Stimulated activated naive CD8-positive, alpha-beta T cell treated with anti-CD3 and anti-CD28 coated beads, Interleukin-15, Interleukin-2, amounts not matched to agents 100 ng/mL and 50 ng/mL, for 24 hours (primary cell): ENCODE measurements at regions not wholly inside any gene's neighbourhood (a gene's known extent, or its start where the extent isn't known, plus 50 kb on each side); places are given as distances from the start of the nearest gene placed in this dataset.
A peak's percentile ranks its signal among the peaks of the same experiment; 100 is the strongest.

ENCODE experiments used
- H3K27ac Mint-ChIP-seq: one replicate; pipeline ENCODE4 v1.8.0; 2021; ENCODE audit warnings: mild to moderate bottlenecking, mixed read lengths
- H3K27me3 Mint-ChIP-seq: one replicate; pipeline ENCODE4 v1.8.0; 2021; ENCODE audit warnings: mixed read lengths
- H3K36me3 Mint-ChIP-seq: one replicate; pipeline ENCODE4 v1.8.0; 2021; ENCODE audit warnings: low read depth, mixed read lengths
- H3K4me1 Mint-ChIP-seq: one replicate; pipeline ENCODE4 v1.8.0; 2021; ENCODE audit warnings: low read depth, mixed read lengths
- H3K4me3 Mint-ChIP-seq: one replicate; pipeline ENCODE4 v1.8.0; 2021; ENCODE audit warnings: mild to moderate bottlenecking, mixed read lengths
- H3K9me3 Mint-ChIP-seq: one replicate; pipeline ENCODE4 v1.8.0; 2021; ENCODE audit warnings: mixed read lengths

- Mint-ChIP-seq H3K9me3 (peaks cover 4% of the 10 kb centered on the region), H3K36me3 (no peaks in the 10 kb centered on the region), H3K4me3 (no peak overlapping the region), H3K4me1 (no peaks in the 10 kb centered on the region), H3K27ac (no peak overlapping the region), H3K27me3 (no peaks in the 10 kb centered on the region)
Observed at GRCh38 chr4:174438711-174439110, 83.6 kb downstream of the HPGD start.

GRCh38 chr4:174437749-174438148, 84.5 kb downstream of the HPGD start:
- H3K36me3 Mint-ChIP-seq, result no peaks in the 10 kb centered on the region
- no peak overlapping the region for H3K4me3 Mint-ChIP-seq
- H3K9me3 Mint-ChIP-seq, result peaks cover 7% of the 10 kb centered on the region
- no peak overlapping the region for H3K27ac Mint-ChIP-seq
- no peaks in the 10 kb centered on the region for H3K4me1 Mint-ChIP-seq
- H3K27me3 Mint-ChIP-seq, result no peaks in the 10 kb centered on the region

DNA sequence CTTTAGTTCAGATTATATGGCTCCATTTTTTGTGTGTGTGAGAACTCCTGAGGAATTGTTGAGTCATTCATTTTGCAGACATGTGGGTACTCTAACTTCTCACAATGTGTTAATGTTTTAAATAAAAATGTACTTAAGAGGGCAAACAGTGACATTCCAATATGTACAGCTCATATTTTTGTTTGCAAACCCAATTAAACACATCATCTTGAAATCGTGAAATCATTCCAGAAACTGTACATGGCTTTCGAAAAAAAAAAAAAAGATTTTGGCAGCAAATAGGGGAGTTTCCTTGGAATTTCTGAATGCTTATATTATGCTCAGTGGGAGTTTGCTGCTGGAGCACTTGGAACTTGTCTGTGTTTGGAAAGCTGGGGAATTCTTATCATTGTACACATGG, 85.0 kb downstream of the HPGD start:
- Mint-ChIP-seq H3K27ac (no peak overlapping the region), H3K27me3 (no peaks in the 10 kb centered on the region), H3K4me3 (no peak overlapping the region), H3K9me3 (peaks cover 8% of the 10 kb centered on the region), H3K4me1 (no peaks in the 10 kb centered on the region), H3K36me3 (no peaks in the 10 kb centered on the region)

GRCh38 chr4:174436377-174436776, 85.9 kb downstream of the HPGD start:
- no peaks in the 10 kb centered on the region for H3K36me3 Mint-ChIP-seq

DNA sequence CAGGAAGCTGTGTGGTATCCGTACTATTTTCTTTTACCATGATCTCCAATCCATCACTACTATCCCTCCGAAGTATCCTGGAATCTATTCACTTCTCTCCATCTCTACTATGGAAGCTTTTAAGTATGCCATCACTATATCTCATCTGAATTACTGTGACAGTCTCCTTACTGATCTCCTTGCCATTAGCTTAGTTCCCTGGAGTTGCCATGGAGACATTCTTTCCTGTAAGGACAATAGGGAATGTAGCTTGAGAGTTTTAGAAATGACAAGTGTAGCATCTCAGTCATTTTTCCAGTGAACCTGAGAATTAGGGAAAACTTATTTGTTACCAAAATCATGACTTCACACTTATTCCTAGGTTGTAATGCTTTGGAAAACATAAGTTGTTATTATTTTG, 86.3 kb downstream of the HPGD start:
- Mint-ChIP-seq H3K9me3 (peaks cover 8% of the 10 kb centered on the region), H3K4me3 (no peak overlapping the region), H3K27me3 (no peaks in the 10 kb centered on the region), H3K27ac (no peak overlapping the region), H3K36me3 (no peaks in the 10 kb centered on the region), H3K4me1 (no peaks in the 10 kb centered on the region)

More at GRCh38 chr4:174436377-174436776, 85.9 kb downstream of the HPGD start:
- Mint-ChIP-seq H3K27ac (no peak overlapping the region), H3K27me3 (no peaks in the 10 kb centered on the region), H3K4me3 (no peak overlapping the region), H3K9me3 (peaks cover 8% of the 10 kb centered on the region), H3K4me1 (no peaks in the 10 kb centered on the region)

DNA sequence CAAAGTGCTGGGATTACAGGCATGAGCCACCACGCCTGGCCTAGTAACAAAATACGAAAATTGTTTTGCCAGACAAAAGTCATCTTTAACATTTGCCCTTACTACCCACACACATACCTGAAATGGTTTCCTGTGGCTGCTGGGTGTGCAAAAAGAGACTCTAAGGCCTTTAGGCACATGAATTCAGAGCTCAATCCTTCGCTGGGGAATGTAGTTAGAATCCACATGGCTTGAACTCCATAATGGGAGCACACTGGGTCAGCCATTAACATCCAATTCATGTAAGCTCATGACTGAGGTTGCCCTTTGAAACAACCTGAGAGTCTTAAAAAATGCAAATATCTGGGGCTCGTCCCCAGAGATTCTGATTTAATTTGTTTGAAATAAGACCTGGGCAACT, 87.8 kb downstream of the HPGD start:
- H3K36me3 Mint-ChIP-seq, result no peaks in the 10 kb centered on the region
- no peak overlapping the region for H3K27ac Mint-ChIP-seq
- peaks cover 8% of the 10 kb centered on the region for H3K9me3 Mint-ChIP-seq
- H3K4me1 Mint-ChIP-seq, result no peaks in the 10 kb centered on the region
- no peak overlapping the region for H3K4me3 Mint-ChIP-seq
- H3K27me3 Mint-ChIP-seq, result no peaks in the 10 kb centered on the region

- no peaks in the 10 kb centered on the region for H3K36me3 Mint-ChIP-seq
- no peaks in the 10 kb centered on the region for H3K27me3 Mint-ChIP-seq
- no peak overlapping the region for H3K4me3 Mint-ChIP-seq
- H3K9me3 Mint-ChIP-seq, result peaks cover 4% of the 10 kb centered on the region
- H3K4me1 Mint-ChIP-seq, result no peaks in the 10 kb centered on the region
- no peak overlapping the region for H3K27ac Mint-ChIP-seq
Observed at GRCh38 chr4:174430576-174430975, 91.7 kb downstream of the HPGD start.

DNA sequence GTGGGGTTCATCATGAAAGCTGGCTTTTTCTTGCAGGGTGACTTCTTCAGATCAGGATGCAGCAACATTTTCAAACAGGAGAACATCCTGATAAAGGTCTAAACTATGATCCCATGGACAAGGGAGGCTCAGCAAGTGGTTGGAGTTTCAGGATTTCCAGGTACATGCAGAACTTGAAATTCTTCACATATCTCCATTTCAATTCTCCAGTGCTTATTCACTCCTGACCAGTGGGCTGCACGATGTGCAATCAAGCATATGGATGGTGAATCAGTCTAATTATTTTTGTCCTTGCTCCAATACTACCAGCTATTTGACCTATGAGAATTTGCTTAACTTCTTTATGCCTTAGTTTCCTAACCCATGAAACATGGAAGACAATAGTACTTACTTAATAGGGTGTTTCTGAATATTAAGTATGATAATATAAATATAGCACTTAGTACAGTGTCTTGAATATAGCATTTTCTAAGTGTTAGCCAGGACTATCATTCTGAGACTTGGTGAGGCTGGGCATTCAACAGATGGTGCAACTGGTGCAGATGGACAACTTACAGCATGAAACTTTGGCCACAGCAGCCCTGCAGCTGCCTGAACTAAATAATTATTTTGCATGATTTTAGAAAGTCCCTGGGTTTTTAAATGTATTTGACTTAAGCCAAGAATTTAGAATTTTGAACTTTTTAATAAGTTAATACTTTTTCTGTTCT, 92.4 kb downstream of the HPGD start:
- H3K4me3 Mint-ChIP-seq, result no peak overlapping the region
- H3K4me1 Mint-ChIP-seq, result no peaks in the 10 kb centered on the region
- H3K27me3 Mint-ChIP-seq, result no peaks in the 10 kb centered on the region
- H3K36me3 Mint-ChIP-seq, result no peaks in the 10 kb centered on the region
- no peak overlapping the region for H3K27ac Mint-ChIP-seq
- peaks cover 4% of the 10 kb centered on the region for H3K9me3 Mint-ChIP-seq

GRCh38 chr4:174427571-174428140, 94.6 kb downstream of the HPGD start:
- no peaks in the 10 kb centered on the region for H3K9me3 Mint-ChIP-seq
- H3K4me1 Mint-ChIP-seq, result peaks cover 10% of the 10 kb centered on the region
- H3K36me3 Mint-ChIP-seq, result no peaks in the 10 kb centered on the region
- H3K27me3 Mint-ChIP-seq, result no peaks in the 10 kb centered on the region
- H3K27ac Mint-ChIP-seq, result no peak overlapping the region
- H3K4me3 Mint-ChIP-seq, result no peak overlapping the region

DNA sequence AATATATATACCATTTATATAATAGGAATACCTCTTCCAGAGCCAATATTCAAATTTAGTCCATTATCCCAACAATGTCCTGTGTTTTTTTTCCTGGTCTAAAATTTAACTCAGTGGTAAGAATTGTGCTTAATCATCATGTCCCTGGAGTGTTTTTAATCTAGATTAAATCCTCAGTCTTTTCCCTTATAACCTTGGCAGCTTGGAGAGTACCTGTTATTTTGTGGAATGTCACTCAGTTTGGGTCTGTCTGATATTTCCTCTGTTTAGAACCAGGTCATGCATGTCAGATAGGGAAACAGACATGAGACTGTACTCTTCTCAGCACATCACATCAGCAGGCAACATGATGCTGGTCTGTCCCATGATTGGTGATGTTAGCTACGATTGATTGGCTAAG, 96.6 kb downstream of the HPGD start:
- Mint-ChIP-seq H3K9me3 (no peaks in the 10 kb centered on the region), H3K27ac (no peak overlapping the region), H3K4me3 (no peak overlapping the region), H3K36me3 (no peaks in the 10 kb centered on the region), H3K4me1 (peaks cover 18% of the 10 kb centered on the region), H3K27me3 (no peaks in the 10 kb centered on the region)

DNA sequence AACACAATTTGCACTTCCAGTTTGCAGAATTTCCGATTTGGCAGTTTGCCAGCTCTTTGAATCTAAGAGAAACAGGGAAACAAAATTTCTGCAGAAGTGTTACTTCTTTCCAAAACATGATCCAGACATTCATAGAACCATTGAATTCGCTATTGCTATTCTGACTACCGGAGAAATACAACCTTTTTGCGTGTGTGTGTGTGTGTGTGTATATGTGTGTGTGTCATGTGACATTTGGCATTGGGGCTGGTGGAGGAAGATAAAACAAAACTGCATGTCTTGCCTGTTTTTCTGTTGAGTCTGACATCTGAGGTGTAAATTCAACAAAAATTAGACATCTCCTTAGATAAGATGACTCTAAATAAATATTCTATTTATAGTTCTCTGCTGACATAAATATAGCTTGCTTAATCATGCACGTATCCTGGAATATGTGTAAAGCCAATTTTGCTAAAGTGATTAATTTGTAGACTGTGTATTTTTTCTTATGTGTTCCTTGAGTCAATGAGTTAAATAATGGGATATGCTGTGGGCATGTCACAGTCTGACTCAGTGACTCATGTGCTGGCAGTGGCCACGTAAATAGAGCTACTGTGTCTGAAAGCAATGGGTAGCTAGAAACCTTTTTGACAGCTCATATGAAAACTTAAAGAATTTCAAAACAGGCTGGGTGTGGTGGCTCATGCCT, 98.9 kb downstream of the HPGD start:
- Mint-ChIP-seq H3K27me3 (no peaks in the 10 kb centered on the region), H3K36me3 (no peaks in the 10 kb centered on the region), H3K9me3 (no peaks in the 10 kb centered on the region), H3K4me3 (peak overlapping the region; percentile 47), H3K27ac (no peak overlapping the region), H3K4me1 (peaks cover 31% of the 10 kb centered on the region)

- Mint-ChIP-seq H3K27me3 (no peaks in the 10 kb centered on the region), H3K4me3 (no peak overlapping the region), H3K9me3 (no peaks in the 10 kb centered on the region), H3K27ac (no peak overlapping the region), H3K4me1 (peaks cover 31% of the 10 kb centered on the region), H3K36me3 (no peaks in the 10 kb centered on the region)
Observed at GRCh38 chr4:174422893-174423256, 99.4 kb downstream of the HPGD start.

DNA sequence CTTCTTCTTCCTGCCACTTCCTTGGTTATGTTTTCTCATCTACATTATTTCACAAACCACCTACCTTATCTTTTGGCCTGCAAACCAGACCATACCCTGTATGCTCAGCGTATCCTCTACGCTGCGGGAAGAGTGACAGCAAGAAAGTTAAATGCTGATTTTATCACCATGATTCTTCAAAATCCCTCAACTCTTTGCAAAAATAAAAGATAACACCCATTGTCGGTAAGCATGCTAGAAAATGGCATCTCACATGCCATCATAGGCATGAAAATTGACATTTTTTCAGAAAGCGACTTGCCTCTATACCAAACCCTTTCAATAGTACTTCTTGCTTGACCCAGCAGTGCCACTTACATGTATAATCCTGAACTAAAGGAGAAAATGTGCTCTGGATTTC, 102.0 kb downstream of the HPGD start:
- no peaks in the 10 kb centered on the region for H3K9me3 Mint-ChIP-seq
- peak overlapping the region; percentile 76 for H3K27ac Mint-ChIP-seq
- no peaks in the 10 kb centered on the region for H3K27me3 Mint-ChIP-seq
- H3K4me1 Mint-ChIP-seq, result peaks cover 31% of the 10 kb centered on the region
- no peaks in the 10 kb centered on the region for H3K36me3 Mint-ChIP-seq
- no peak overlapping the region for H3K4me3 Mint-ChIP-seq

GRCh38 chr4:174418640-174419212, 103.6 kb downstream of the HPGD start:
- Mint-ChIP-seq H3K4me3 (no peak overlapping the region), H3K4me1 (peaks cover 31% of the 10 kb centered on the region), H3K27ac (no peak overlapping the region), H3K9me3 (no peaks in the 10 kb centered on the region), H3K36me3 (no peaks in the 10 kb centered on the region), H3K27me3 (no peaks in the 10 kb centered on the region)

DNA sequence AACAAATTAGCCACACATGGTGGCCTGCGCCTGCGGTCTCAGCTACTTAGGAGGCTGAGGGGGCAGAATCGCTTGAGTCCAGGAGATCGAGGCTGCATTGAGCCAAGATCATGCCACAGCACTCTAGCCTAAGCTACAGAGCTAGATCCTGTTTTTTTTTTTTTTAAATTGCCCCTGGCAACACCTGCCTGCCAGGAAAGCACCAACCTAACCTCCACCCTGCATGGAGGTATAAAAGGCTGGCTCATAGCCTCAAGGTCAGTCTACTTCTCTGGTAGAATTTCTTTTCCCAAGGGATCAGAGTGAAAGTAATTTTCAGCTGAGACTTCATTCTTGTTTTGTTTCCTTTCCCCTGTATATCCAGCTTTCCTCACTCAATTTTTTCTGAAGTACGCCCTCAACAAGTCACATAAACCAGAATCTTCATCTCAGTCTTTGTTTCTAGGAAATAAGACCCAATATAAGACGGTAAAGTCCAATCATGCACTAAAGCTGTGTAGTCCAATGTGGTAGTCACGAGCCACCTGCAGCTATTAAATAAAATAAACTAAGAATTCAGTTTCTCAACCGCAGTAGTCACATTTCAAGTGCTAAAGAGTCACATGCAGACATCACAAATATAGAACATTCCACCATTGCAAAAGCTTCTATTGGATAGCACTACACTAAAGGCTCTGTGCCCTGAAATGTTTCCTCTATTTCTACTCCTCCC, 113.3 kb downstream of the HPGD start:
- Mint-ChIP-seq H3K9me3 (no peaks in the 10 kb centered on the region), H3K4me1 (peaks cover 3% of the 10 kb centered on the region), H3K27me3 (no peaks in the 10 kb centered on the region), H3K4me3 (no peak overlapping the region), H3K36me3 (no peaks in the 10 kb centered on the region), H3K27ac (no peak overlapping the region)
